HG02885 (cell line): ENCODE measurements at regions not wholly inside any gene's neighbourhood (a gene's known extent, or its start where the extent isn't known, plus 50 kb on each side); places are given as distances from the start of the nearest gene placed in this dataset.
"Not testable (repeated sequence)": the region's sequence is repeated elsewhere in the genome, so short reads cannot be mapped to it uniquely, and the experiment has no call there.

ENCODE experiments used
- ATAC-seq: cut with Tn5 transposase; IDR thresholded peaks from one replicate; pipeline ENCODE4 v1.9.1; 2021; ENCODE audit warnings: mild to moderate bottlenecking; ENCODE audit not compliant: unreplicated experiment, poor library complexity

DNA sequence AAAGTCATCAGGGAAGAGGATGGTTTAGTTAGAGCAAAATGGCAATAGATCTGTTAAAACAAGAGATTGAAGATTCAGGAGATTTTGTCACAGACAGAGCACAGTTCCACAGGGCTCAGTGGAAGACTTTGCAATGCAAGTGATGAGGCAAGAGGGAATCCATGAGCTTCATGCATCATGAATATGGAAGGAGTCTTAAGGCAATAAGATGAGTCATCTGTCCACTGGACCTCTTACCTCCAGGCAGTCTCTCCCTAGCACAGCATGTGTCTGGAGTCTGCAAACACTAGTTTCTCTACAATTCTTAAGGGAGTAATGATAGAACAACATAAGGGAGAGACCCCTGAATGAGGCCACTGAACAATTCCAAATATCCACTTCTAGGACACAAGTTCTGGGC, 245.7 kb downstream of the NXPE2 start:
- no peak for ATAC-seq

DNA sequence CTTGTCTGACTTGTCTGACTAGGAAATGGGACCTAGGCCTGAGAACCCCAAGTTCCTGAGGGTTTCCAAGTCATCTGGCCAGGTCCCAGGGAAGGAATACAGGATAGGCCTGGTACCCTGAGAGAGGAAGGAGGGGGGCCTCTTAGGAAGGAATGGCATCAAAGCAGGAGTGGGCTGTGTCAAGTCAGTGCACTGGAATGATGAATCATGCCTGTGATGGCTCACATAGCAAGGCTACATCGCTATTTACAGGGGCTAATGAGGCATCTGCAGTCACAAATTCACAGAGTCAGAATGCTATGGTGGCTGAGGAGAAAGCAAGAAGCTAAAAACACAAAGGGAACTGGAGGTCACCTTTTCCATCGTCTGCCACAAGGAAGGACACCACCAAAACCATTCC, 247.3 kb downstream of the NXPE2 start:
- ATAC-seq, result no peak

DNA sequence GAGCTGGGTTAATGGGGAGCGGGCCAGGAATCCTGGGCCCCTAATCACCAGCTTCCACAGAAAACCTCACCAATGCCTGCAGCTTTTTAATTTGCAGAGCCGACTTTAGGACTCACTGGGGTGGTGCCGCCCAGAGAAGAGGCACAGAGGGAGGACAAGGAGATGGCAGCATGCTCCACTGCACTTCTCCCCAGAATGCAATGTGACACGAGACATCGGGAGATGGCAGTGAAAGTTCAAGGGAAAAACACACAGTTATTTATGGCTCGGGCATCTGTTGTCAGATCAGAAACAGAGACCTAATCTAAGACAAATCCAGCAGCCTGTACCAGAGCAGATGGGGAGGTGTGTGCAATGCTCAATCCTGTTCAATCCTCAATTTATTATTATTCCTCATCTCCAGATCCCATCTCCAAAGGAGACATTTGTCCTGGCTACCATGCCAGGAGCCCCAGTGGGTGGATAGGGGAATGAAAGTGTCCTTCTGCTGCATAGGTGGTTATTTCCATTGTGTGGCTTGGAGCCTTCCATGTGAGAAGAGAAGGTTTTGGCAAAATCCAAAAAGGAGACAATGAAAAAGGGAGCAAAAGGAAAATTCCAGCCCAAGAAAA, 250.0 kb downstream of the NXPE2 start:
- ATAC-seq, result no peak

DNA sequence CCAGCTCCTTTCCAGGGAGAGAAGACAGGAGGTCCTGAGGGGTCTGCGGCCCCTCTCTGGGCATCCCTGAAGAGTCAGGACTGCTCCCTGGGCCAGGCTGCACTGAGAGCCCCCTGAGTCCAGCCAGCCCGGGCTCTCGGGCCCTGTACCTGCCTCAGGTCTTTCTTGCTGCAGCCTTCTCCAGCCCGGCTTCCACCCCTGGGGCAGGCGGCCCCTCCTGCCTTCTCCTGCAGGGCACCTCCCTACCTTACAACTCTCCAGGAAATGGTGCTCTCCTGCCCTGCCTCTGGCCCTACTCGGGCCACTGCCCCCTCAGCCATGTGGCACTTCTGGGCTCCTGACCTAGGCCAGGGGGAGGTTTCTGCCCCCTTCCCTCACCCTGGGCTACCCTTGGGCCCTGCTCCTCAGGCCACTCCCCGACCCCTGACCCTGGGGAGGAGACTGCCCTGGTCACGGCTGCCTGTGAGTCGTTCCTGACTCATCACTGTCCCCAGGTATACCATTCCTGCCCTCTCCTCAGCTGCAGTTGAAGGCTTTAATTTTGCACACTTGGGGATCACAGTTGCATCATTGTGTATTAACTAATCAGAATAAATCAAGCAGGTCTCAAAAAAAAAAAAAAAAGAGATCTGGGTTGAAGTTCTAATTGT, 251.1 kb downstream of the NXPE2 start:
- no peak for ATAC-seq

DNA sequence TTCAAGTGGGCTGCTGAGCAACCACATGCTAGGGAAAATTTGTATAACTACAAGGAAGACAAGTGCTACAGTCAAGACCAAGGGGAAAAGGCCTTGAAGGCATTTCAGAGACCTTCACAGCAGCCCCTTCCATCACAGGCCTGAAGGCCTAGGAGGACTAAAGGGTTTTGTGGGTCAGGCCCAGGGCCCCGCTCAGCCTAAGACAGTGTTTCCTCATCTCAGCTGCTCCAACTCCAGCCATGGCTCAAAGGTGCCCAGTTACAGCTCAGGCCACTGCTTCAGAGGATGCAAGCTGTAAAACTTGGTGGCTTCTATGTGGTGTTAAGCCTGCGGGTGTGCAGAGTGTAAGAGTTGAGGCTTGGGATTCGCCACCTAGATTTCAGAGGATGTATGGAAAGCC, 260.5 kb downstream of the NXPE2 start:
- no peak for ATAC-seq

DNA sequence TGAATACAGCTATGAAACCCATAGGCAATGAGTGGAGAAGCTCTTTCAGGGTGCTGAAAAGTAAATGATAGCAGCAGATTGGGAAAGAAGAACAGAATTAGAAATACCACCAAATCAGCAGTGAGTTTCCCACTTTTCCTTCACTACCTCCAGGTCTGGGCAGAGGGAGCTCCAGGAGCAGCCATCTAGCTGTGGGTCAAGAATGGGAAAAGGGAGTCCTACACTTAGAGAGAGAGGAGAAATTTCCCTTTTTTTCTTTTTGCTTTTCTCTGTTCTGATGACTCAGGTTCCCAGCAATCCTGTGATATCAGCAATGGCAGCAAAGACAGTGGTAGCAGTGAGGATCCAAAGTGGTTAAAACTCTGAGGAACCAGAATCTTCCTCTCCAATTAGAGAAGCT, 263.9 kb downstream of the NXPE2 start:
- ATAC-seq, result no peak

DNA sequence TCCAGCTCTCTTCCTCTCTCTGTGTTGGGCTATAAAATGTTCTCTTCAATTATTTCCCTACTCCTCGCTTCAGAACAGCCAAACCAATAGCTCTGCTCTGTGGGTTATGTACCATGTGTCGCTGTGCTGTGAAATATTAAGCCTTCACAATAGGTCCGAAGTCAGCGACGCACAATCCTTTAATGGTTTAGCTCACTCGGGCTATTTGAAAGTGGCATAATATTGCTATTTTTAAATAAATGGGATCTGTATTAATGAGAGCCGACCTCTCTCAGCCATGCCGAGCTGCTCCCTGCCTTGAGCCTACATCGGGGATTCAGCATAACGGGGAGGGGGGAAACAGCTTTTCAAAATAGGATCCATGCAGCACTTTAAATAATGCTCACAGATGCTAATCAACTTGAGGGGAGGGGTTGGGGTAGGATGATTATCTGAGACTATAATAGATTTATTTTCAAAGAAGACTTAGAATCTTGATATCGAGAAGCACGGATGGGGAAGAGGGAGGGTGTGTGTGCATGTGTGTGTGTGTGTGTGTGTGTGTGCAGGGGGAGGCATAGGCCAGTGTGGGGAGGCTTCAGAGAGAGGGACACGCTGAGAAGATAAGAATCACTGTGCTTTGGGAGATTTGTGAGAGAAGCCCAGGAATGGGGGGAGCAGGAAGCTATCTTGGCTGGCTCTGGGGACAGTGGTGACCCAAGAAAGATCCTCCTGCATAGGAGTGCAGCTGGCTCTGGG, 271.5 kb downstream of the NXPE2 start:
- ATAC-seq, result no peak

DNA sequence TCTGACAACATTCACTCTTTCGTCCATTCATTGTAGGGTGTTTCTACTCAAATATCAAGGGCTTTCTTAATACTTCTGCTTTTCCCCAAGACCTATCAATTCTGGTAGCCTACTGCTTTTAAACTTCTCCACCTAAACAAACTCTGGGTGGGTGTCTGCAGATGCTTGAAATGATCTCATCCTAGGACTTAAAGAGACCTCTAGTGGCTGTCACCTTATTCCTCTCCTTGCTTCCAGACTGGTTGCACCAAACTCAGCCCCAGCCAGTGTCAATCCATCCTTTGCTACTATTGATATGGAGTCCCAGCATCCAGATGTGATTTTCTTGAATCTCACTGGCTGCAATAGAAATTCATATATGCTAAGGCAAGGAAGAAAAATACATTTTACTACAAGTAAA, 274.7 kb downstream of the NXPE2 start:
- ATAC-seq, result no peak

DNA sequence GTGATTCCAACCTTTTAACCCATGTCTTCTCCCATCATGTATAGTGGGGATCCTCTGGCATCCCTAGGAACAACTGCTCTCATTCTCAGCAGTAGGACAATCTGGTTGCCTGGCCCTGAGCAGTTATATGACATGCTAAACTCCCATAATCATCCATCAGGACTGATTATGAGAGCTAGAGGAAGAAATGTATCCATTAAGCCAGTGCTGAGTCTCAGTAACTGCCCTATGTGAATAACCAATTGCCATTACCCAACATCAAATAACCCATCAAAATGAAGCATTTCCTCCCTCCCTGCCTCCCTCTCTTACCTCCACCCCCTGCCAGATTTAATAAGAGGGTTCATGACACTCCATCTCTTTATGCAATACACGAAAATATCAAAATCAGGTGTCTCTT, 277.6 kb downstream of the NXPE2 start:
- no peak for ATAC-seq

DNA sequence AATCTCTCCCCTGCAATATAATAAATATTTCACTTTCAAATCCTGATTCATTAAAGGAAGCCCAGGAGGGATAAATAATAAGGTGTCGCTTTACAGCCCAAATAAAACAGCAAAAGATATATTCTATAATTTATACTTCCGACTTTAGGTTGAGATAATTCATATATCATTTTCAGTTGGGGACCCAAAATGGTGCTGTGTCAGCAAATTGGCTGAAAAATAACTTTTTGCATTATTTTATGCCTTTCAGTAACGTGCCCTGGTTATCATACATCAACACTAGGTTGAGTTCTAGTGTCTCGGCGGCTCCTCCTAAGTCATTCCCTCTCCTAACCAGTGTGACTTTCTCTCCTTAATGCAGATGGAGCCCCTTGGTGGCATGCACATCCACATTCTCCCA, 278.2 kb downstream of the NXPE2 start:
- no peak for ATAC-seq

DNA sequence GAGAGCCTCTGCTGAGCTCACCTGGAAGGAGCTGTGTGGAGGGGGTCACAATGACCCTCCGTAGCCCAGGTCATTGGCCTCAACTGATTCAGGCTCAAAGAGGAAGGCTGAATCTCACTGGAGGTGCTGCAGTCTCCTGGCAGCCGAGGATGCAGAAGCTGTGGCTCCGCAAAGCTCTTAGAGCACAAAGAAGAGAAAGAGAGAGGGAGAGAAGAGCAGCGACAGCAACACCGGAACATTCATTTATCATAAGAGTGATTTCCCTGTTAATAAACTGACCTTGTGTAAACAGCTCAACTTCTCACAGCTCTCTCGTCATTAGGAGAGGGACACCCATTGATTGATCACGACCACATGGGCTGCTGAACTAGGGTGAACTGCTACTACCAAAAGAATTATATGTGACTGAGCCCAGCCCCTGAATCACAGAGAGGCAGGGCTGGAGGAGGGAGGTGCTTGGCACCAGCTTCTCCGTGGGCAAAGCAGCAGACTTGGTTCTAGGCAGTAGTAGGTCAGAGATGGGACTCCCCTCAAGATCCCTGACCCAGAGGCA, 281.7 kb downstream of the NXPE2 start:
- ATAC-seq, result no peak

DNA sequence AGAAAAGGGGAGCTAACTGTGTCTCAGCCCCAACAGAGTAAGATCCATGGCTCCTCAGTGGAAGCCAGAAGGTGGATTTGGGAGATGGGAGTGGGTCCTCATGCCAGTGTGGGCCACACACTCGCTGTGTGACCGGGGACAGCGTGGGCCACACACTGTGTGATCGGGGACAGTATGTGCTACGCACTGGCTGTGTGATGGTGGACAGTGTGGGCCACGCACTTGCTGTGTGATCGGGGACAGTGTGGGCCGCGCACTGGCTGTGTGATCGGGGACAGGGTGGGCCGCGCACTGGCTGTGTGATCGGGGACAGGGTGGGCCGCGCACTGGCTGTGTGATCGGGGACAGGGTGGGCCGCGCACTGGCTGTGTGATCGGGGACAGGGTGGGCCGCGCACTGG, 282.5 kb downstream of the NXPE2 start:
- not testable (repeated sequence) for ATAC-seq

DNA sequence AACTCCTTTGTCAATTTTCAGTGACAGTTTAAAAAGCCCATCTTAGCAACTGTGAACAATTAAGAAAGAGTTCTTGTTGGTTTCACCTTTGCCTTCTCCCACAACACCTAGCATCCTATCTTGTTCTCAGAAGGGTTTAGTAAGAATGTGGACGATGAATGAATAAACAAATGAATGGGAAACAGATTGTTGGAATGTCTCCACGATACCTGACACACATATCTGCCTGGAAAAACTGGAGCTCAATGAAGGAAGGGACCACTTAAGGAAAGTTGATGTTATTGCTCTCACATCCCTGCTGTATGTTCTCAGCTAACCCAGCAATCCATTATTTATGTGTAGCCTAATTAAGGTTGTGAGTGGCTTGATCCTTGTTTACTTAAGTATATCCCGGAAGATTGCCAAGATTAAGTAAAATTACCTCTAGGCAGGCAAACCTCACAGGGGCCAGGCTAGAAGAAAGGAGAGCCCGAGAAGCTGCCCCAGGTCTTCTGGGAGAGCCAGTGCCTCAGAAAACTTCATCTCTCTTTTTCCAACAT, 286.4 kb downstream of the NXPE2 start:
- ATAC-seq, result no peak

DNA sequence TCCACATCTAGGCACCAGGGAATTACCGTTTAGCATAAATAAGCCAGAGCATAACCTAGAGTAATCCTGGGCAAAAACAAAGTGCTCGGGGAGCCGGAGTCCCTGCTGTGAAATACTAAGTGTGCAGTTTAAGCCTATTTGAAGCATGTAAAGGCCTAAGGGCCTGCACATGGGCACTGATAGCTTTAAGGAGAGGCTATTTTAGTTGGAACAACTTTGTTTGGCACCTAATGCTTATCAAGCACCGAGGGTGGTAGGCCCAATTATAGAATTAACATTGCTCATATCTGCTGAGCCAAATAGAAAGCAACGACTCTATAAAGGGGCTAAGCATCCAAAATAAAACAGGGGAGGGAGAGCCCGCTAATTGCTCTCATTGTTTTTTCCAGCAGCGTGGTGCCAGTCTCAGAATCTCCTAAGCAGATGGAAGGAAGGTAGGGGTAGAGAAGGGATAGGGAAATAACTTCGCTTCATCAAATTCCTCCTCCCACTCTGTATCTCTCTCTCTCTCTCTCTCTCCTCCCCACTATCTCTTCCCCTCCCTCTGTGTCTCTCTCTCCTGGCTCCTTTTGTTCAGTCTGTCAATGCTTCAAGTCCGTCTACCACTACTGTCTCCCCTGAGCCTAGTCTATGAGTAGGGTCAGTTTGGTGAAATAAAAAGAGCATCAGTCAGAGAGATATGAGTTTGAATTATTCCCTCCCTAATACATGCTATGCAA, 292.8 kb downstream of the NXPE2 start:
- ATAC-seq, result no peak

DNA sequence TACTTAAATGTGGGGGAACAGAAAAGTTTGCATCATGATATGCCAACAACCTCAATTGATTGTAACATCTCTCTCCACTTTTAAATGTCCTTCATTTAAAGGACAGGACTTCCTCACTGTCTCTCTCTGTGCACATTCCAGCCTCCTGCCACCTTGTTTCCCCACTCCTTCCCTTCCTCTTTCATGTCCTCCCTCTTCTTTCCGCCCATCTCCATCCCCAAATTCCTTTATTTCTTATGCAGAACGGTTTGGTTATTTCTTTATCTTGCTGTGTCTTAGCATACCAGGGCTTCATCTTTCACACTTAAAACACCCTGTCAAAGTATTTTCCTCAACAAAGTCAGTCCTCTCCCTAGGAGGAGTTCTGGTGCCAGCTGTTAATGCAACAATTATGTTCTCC, 293.8 kb downstream of the NXPE2 start:
- ATAC-seq, result no peak

DNA sequence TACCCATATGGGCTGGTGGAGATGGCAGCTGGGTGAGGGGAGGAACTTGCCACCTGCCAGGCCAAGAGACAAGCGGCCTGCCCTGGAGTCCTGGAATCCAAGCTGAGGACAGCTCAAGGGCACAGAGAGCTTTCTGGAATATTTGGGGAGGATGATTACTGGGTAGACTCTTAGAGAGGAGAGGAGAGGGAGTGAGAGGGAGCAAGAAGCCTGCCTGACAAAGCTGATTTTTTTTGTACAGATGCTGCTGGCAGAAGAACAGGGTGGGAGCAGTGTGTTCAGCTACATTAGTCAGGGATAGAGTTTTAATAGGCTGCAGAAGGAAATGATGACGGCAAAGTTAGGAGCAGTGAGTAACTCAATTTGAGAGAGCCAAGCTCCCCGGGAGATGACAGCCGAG, 299.3 kb downstream of the NXPE2 start:
- no peak for ATAC-seq

DNA sequence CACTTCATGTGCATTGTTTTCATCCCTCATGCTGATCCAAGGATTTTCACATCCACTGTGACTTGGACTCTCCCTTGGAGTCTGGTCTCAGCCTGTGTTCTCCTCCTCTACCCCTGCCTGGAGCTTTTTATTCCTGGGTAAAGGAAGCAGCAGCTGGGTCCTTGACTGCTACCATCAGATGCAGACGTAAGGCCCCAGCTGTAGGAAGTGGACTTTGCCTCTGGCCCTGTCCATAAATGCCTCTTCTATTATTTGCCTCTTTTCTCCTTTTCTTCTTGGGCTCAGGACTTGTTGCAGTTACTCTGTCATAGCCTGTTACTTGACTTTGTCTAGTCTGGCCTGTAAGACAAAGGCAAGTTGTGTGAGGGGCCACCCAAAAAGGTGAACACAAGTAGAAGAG, 303.8 kb downstream of the NXPE2 start:
- ATAC-seq, result no peak

DNA sequence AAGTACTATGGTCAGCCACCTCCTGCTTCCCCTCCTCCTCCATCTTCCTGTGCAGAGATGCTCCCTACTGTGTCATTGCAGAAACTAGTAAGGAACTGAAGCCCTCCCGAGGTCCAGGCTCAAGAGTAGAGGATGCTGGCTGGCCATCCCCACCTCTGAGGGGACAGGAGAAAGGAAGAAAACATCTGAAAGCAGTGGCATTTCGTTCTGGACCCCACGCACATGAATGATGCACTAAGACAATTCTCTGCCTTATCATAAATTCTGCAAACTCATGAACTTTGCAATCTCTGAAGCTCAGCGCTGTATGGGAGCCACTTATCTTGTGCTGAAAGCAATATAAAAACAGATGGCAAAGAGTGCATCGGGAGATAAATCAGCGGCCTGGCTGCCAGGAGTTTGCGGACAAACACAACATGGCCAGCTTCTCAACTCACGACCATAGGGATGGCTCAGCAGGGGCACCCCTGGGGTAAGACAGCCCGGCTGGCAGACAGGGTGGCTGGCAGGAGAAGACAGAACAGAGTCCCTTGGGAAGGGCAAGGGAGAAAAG, 306.4 kb downstream of the NXPE2 start:
- ATAC-seq, result no peak

DNA sequence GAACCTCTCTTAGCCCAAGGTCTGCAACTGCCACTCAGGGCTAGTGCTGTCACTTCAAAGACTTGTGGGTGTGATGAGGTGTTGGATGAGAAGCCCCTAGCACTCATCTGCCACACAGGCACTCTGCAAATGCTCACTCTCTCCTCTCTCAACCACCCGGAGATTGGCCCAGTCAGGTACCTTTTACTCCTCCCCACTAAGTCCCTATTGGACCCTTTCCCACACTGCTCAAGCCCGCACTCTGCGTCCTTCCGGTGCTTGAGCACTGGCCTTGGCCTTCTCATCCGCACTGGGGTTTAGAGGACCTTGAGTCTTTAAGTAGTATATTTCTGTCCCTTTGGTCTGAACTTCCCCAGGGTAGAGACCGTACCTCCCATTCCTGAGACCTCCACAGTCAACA, 308.0 kb downstream of the NXPE2 start:
- no peak for ATAC-seq

DNA sequence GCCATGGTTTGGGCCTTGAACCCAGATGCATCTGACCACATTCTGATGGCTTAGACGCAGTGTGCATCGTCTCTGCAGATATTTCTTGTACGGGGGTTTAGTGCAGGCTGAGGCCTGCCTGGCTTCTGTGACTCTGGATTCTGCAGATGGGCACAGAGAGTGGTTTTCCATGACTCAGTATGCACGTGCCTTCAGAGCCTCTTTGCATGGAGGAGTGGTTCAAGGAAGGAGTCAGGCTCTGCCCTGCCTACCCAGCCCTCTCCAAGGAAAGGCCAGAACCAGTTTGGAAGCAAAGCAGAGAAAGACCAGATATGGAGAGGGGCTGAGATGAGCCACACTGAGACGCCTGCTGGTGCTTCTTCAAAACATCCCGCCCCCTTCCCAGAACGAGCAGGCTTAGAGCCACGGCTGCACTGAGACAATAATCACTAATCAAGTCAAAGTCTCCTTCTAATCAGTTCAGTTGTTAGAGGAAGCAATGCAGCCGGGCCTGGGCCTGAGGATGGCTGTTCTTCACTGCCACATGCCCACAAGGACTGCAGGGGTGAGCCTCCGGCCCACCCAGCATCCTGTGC, 308.9 kb downstream of the NXPE2 start:
- ATAC-seq, result no peak
